ENCODE measurements at regions not wholly inside any gene's neighbourhood (a gene's known extent, or its start where the extent isn't known, plus 50 kb on each side); places are given as distances from the start of the nearest gene placed in this dataset.
"Not testable (repeated sequence)": the region's sequence is repeated elsewhere in the genome, so short reads cannot be mapped to it uniquely, and the experiment has no call there.

DNA sequence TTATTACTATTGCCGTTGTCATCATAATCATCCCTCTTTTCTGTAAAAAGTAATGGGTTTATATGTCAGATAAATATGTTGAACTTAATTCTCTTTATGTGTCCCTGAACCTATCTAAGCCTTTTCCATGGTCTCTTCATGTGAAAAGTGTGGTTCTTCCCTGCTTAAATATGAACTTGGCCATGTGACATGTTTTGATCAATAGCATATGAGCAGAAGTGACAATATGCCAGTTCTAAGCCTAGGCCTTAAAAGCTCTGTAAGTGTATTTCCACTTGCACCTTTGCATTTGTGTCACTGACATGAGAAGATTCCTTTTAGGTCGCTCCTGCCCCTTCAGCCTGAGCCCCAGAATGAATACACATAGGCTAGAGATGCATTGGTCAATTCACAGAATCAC is 188.4 kb upstream of the CCN2 start:
- no peak for DNase-seq

DNA sequence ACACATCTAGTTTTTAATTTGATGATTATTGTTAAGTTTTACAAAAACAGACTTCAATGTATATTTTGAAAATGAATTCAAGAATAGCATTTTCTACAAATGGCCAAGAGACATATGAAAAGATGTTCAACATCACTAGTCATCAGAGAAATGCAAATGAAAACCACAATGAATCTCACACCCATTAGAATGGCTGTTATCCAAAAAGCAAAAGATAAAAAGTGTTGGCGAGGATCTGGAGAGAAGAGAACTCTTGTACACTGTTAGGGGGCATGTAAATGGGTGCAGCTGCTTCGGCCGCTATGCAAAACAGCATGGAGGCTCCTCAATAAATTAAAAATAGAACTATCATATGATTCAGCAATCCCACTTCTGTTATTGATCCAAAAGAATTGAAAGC is 185.8 kb upstream of the CCN2 start:
- no peak for DNase-seq

DNA sequence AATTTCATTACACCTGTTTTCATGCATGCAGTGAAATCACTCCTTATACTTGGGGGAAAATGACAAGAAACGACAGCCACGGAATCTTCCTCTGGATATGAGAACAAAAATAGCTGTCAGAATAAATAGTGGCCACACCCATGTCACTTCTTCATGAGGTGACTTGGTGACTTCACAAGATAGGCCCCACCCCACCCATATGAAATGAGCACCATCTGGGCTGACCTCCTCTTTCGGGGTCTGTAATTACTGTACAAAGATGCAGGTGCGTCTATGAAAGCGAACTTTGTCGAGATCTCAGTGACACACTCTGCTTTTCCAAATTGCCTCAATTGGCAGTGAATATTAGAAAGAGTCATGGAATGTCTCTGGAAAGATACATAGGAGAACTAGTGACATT is 184.2 kb upstream of the CCN2 start:
- DNase-seq = no peak

DNA sequence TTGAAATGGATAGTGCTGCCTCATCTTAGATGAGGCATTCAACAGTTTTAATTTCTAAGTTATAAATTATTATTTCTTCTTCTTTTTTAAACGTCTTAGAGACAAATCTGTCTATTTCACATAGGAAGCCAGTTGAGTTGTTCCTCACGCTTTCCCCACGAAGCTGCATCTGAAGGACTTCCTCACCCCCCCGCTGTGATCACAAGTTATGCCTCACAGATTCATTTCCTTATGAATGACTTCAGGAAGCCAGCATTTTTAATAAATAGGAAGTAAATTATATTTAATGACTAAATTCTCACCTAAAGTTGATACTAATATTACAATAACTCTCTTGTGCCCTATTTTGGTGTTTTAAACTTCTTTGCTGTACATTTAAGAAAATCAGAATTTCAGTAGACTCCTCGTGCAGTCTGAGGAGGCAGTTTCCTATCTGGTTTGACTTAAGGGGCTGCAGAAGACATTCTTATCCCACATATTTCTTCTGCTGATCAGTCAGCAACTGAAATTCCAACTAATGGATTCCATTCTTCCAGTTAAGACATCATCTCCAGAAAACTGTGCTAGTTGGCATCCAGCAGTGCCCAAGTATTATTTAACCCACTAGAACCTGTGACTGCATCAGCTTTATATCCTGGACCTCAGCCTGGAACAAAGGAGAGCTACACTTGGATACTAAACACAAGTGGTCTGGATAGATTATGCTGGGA is 182.7 kb upstream of the CCN2 start:
- DNase-seq = peak; percentile 71 to 76 (median 73)

DNA sequence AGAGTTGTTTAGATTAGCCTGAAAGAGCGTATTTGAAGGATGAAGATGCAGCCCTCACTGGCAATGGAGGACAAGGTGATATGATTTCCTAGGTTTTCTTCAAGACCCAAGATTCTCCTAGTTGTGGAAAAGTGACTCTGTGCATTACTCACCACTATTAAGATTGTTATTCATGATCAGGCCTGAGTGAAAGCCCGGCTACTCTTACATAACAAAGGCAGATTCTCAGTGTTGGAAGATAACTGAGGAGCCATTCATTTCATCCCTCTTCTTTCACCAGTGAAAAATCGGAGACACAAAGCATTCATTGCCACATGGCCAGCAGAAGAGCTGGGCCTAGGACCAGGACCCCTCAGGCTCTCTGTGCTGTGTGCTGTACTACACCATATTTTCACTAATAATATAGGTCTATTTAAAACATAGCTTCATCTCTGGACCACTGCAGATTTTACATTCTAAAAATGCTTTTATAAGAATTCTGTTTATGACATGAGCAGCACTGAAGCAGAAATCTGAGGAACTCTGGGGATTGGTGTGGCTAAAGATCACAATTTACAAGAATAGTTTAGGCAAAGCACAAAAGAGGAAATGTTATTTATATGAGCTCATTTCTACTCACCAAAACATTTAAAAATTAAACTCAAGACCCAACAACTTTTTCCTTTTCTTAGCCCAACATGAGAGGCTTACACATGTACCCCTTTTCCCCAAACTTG is 181.9 kb upstream of the CCN2 start:
- DNase-seq = peak; percentile 15 to 39 (median 20)

DNA sequence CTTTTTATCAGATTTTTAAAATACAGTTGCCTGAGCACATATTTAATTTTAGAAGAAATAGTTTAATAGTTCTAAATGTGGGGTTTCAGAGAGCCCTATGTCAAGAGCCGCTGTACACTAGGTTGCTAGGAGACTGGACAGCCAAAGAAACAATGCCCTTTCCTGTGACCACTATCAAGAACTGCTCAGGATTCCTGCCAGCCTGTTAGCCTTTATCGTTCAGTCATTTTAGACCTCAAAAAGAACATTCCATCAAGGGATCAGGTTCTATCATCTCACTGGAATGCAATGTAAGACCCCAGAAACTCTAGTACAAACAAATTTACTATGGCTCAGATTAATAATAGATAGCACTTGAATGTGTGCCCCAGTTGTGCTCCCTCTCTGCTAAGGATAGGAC is 181.2 kb upstream of the CCN2 start:
- DNase-seq = no peak

DNA sequence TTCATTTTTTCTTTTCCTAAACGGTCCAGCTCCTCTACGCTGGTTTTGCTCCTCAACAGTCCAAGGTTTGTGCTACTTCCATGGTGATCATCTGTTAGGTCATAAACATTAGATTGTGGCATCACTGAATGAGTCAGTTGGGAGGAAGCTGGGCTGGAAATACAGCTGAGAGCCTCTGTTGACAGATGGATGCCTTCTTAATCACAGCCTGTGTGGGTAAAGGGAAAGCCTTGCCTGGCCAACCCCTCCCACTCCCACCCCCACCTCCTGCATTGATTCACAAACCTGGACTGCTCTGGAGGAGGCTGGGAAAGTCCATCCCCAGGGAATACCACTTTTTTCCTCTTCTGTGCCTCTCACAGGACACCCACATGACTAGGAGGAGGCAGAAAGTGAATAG is 180.6 kb upstream of the CCN2 start:
- peak; percentile 65 to 67 (median 66) for DNase-seq

DNA sequence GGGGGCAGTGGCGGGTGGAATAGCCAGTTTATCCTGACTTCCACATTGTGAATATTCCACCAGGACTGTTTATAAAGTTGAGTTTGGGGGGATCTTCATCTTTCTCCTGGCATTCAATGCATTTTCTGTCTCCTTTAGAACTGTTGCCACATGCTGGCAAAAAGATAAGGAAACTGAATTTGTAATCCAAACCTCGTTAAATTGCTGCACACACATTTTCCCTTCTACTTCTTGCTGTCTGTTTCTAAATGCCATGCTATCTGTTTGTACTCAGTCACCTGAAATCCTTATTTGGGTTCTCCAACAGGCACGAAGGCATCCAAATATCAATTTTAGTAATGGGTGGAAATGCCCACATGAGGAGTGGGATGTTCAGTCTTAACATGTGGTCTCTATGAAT is 180.2 kb upstream of the CCN2 start:
- DNase-seq = no peak

DNA sequence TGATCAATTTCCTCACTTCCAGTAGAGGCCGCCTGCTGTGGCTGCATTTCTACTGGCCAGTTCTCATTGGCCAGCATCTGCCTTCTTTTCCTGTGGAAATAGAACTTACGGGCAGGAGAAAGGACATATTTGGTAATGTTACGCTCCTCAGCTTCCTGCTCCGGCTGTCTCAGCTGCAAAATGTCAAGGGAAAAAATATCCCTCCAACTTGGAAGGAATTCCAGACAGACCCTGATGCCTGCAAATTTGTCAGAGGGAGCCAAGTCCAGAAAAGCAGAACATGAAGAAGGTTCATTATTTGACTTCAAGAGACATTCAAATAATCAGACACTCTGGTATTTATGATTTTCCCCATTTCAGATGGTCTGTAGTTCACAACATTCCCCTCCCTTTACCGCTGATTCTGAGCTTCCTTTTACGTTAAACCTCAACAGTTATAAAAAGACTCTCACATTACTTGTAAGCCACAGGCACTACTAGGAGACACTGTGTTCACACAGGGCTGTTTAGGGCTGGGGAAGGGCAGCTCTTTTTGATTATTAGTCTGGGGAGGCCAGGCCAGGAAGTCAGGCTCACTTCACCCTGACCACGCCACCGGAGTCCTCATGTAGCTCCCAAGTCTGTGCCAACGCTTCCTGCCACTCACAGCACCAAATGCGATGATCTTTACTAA is 179.6 kb upstream of the CCN2 start:
- DNase-seq = no peak

DNA sequence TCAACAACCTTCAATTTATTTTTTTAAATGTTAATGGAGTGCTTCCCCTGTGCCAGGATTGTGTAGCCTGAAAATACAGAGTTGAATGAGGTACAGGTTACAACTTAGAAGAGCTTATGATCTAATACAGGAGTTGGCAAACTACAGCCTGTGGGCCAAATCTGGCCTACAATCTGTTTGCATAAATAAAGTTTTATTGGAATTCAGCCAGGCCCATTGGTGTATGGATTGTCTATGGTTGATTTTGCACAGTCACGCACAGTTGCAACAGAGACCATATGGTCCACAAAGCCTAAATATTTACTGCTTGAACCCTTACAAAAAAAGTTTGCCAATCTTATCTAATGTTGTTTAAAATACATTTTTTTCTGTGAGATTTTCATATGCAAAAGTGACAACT is 177.3 kb upstream of the CCN2 start:
- DNase-seq = no peak

DNA sequence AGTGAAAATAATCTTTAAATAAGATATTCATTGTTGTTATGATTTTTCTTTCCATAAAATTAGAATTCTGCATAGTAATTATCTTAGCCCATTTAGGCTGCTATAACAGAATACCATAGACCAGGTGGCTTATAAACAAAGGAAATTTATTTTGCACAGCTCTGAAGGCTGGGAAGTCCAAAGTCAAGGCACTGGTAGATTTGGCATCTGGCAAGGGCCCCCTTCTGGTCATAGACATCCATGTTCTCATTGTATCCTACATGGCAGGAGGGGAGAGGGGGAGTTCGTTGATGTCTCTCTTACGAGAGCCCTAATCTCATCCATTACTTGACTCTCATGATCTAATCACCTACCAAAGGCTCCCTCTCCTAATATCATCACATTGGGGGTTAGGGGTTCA is 175.0 kb upstream of the CCN2 start:
- no peak for DNase-seq

DNA sequence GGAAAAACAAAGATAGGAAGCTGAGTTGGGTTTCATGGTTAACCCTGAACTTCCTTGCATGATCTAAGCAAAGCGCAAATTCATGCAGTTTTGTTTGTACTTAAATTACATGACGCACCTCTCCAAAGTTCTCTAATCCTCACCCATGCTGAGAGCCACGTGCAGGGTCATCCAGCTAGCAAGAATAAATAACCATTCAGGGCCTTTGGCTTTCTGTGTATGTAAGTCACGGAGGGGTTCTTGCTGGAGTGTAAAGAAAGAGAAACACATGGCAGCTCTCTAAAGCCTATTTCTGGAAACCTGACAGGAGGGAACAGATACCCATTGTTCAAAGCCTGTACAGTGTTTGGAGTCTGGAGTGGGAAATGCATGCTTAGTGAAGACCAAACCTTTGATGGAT is 171.7 kb upstream of the CCN2 start:
- DNase-seq = no peak

DNA sequence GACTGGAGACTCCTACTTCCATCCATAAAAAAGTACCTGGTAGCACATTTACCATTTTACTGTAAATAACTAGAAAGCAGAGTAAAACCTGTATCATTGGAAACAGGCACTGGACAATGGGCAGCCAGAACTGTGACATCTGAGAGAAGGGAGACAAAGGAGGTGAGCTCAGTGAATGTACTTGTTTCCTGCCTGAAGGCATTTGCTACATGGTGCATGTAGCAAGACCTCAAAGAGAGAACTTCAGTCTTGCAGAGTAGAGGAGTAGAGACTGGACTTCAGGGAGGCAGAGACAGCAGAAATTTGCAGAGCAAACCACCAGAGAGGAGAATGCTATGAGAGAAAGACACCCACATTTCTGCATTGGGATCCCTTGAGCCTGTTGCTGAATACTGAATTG is 171.0 kb upstream of the CCN2 start:
- no peak for DNase-seq

DNA sequence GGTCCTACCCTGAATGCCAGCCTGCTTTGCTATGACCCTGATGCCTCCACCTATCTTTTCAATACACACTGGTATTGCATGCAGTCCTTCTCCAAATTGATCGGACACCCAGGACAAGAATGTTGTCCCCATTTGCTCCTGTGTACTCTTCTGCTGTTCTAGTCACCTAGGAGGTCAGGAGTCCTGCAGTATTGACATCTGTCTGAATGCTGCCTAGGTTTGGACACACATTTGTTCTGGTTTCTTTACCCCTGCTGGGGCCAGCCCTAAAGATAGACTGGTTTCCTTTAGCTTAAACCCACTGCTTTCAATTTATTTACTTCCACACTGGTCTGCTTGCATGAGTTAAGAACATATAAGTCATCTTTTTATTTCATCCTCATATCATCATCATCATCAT is 167.0 kb upstream of the CCN2 start:
- DNase-seq = no peak

DNA sequence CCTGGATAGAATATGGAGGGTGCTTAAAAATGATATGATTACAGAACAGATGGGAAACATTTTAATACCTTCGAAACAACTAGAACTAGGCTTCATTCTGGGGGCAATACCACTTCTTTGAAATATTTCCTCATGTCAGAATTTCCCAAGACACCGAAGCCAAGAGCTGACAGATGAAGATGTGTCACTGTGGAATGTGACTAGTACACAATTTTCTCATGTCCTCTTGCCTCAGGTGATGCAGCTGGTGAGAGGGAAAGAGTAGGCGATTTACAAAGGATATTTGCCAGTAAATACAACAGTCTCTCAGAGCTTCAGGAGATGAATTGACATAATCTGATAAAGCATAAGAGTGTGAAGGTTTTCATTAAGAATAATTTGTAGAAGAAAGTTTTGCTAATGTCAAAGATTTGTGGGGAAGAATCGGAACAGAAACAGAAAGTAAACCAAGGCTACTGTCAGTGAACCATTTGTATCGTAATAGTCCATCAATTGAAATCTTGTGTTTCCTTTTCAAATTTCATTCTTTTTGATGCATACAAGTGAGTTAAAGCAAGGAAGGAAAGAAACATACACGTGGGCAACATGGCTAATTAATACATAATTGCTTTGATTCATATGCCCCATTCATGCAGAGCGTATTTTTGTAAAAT is 164.7 kb upstream of the CCN2 start:
- peak in 2 of 3 donors; percentile 8 to 22 for DNase-seq

DNA sequence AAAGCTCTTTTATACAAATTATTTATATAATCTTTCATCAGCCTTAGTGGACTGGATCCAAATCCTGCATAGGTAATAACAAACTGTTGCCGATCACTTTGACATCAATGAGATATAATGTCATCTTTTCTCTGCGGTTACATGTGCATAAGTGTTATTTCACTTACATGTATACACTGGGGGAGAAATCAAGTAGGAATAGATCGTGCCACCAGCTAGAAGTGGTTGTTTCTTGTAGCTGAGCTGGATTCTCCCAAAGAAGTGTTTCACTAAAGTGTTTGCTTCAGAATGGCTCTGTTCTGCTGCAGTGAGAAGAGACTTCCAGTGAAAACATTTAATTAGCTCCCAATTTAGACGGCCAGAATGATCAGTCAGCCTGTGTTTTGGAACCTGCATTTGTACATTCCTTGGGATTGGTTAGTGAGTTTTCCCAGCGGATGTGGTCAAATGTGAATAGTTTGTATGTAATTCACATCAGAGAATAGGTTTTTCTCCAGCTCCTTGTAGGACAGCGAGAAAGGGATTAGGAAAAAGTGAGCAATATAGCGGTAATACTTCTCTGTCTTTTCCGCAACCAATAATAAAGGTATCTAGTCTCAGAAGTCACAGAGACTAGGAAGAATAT is 163.1 kb upstream of the CCN2 start:
- no peak for DNase-seq

DNA sequence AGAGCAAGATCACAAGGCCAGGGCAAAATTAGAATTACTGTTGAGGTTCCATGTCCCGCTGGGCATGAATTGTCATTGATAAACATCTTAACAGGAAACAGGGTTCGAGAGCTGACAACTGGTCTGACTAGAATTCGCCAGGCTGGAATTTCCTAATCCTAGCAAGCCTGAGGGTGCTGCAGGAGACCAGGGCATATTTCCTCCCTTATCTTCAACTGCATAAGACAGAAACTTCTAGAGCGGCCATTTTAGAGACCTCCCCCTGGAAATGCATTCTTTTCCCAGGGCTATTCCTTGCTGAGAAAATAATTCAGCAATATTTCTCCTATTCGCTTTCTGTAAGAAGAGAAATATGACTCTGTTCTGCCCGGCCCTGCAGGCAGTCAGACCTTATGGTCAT is 158.6 kb upstream of the CCN2 start:
- DNase-seq = not testable (repeated sequence)

DNA sequence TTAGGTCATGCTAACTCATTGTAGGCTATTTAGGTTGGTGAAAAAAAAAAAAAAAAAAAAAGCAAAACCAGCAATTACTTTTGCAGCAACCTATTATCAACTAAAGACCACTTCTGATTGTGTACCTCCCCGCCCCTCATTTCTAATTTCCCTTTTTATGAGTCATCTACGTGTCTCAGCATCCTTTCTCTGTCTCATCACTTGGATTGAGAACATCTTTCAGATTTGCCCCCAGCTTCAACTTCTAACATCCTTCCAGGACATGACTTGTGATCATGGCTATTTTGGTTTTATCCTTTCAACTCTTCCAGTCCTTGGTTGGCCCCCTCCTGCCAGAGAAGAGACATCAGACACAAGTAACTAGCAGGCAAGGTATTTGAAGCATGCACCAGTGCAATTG is 156.7 kb upstream of the CCN2 start:
- DNase-seq = no peak

DNA sequence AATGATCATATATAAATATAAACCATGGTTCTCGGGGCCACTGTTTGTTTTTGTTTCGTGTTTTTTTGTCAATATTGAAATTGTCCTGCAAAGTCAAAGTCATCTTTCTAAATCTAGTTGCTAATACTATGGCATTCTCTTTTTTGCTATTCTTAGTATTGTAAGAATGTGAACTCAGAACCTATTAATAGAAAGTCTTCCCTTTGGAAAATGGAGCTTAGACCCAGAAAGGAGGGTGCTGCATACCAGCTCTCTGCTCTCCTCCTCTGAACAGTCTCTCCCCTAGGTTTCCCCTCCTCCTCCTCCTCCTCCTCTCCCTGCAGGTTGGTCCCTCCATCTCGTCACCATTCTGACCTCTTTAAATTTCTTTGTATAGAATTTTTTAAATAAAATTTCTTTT is 150.4 kb upstream of the CCN2 start:
- DNase-seq = no peak

DNA sequence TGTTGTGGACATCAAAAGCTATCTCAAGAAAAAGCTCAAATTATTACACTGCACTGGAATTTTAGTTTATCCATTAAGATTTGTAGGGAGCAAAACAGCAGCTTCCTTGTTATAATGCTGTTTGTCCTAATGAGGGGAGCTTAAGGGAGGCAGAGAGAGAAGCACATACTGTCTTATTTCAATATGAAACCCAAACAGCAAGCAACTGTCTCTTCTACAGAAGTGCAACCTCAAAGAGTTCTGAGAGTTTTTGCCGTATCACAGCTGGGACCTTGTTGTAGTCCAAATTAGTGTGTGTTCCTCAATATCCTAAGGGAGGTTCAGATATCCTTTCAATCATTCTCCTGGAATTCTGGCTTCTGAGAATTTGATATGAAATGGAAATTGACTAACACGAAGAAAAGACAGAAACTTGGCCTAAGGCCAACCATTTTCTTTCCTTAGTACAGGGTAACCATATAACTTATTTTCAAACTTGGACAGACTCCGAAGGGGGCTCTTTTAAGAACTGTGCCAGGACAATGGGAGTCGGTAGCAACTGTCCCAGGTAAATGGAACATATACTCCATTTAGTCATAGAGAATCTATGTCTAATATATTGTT is 149.3 kb upstream of the CCN2 start:
- DNase-seq = no peak

DNA sequence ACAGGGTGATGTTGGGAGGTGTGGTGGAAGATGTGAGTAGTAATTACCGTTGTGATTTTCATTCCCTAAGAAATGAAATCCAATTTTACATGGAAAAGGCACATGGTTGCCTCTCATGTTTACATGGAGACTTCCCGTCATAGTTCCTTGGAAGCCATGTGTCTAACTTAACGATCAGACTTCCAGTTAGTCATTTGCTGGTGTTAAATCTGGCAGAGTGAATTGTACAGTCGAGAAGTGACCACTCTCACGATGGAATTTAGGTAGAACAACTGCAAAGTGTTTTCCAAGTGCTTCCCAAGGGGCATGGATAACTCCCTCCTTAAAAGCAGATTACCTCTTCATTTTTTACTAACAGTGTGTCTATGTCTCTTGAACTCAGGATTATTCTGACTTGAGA is 145.8 kb upstream of the CCN2 start:
- no peak for DNase-seq

DNA sequence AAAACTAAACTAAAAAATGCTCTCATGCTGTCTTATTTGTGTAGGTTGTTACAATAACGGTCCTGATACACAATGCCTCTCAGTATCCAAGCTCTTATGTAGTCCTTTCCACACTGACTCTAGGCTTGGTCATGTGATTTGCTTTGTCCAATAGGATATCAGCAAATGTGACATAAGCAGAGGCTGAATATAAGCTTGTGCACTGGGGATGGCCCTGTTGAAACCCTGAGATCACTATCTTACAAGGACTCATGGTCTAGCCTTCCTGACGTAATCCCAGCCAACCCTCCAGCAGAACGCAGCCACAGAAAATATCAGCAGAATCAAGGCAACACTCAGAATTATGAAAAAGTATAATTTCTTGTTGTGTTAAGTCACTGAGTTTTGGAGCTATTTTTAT is 145.1 kb upstream of the CCN2 start:
- no peak for DNase-seq

DNA sequence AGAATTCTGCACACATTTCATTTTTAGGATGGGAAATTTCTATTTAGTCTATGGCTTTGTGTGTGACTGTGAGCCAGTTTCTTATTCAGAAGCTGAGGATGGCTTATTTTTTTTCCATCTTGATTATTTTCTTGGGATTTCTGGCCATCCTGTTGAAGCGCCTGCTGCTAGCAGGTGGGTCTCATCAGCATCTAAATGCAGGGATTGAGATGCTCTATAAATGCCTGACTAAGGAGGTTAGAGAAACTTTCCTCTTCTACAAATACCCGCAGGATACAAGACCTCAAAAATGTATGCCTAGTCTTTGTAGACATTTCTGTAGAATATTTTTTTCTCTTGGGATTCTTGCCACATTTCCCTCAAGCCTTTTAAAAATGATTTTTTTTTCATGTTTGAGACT is 138.0 kb upstream of the CCN2 start:
- DNase-seq = no peak
